ENCODE measurements at regions not wholly inside any gene's neighbourhood (a gene's known extent, or its start where the extent isn't known, plus 50 kb on each side); places are given as distances from the start of the nearest gene placed in this dataset.

- Histone ChIP-seq H3K36me3 (no peaks in the 10 kb centered on the region), H3K27ac (no peak overlapping the region), H3K27me3 (no peaks in the 10 kb centered on the region), H3K4me3 (no peak overlapping the region), H3K9me3 (no peaks in the 10 kb centered on the region), H3K4me1 (no peaks in the 10 kb centered on the region)
- intact Hi-C loops (cut with DNase I; ENCODE audit: low total_unique reads) (no loop called here), in situ Hi-C loops (cut with MboI; ENCODE audit: low pct_ligation_motif_present in 1 of 4, low pct_unique_long_range_greater_than_20kb in 1 of 4, low sequenced_read_pairs in 3 of 4) (no loop called here)
- no peak for DNase-seq
- no peak for TF ChIP-seq POLR2A (IDR thresholded peaks at IDR 0.05)
- WGBS, 2 donors (ENCODE audit: low coverage in 1 of 2): 57 to 68% methylated on average over 2 of the region's 2 CpGs
These were observed 72.3 kb upstream of the PDE7B start for GRCh38 chr6:135779213-135779612.

DNA sequence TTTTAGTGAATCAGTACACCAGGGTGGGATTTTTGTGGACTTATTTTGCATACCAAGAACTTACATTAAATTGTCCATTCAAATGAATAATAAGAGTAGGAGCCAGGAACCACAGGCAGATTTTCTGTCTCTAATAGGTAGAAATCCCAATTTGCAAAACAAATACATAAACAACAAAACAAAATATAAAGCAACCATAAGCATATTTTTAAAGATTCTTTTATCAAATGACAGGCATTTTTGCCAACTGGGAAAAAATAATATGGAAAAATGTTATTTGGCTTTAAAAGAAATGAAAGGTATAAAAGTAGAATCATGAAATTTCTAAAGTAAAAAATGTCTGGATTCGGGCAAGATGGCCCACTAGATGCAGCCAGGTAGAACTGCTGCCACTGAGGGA is 71.2 kb upstream of the PDE7B start:
- DNase-seq: no peak
- in situ Hi-C loops (cut with MboI; ENCODE audit: low pct_ligation_motif_present in 1 of 4, low pct_unique_long_range_greater_than_20kb in 1 of 4, low sequenced_read_pairs in 3 of 4): no loop called here
- intact Hi-C loops (cut with DNase I; ENCODE audit: low total_unique reads): no loop called here
- Histone ChIP-seq H3K4me1 (no peaks in the 10 kb centered on the region), H3K36me3 (no peaks in the 10 kb centered on the region), H3K9me3 (no peaks in the 10 kb centered on the region), H3K27ac (no peak overlapping the region), H3K4me3 (no peak overlapping the region), H3K27me3 (no peaks in the 10 kb centered on the region)
- WGBS, 2 donors (ENCODE audit: low coverage in 1 of 2): 71 to 89% methylated on average over 1 of the region's 1 CpG
- TF ChIP-seq CTCF (IDR thresholded peaks at IDR 0.05) (no peak), POLR2A (IDR thresholded peaks at IDR 0.05) (no peak), EP300 (IDR thresholded peaks at IDR 0.05; ENCODE audit: low read depth) (no peak), POLR2AphosphoS5 (IDR thresholded peaks at IDR 0.05) (no peak)

- in situ Hi-C loops (cut with MboI; ENCODE audit: low pct_ligation_motif_present in 1 of 4, low pct_unique_long_range_greater_than_20kb in 1 of 4, low sequenced_read_pairs in 3 of 4): no loop called here
- Histone ChIP-seq H3K4me3 (no peak overlapping the region), H3K9me3 (no peaks in the 10 kb centered on the region), H3K27ac (no peak overlapping the region), H3K36me3 (no peaks in the 10 kb centered on the region), H3K27me3 (no peaks in the 10 kb centered on the region), H3K4me1 (no peaks in the 10 kb centered on the region)
- intact Hi-C loops (cut with DNase I; ENCODE audit: low total_unique reads): no loop called here
- WGBS, 2 donors (ENCODE audit: low coverage in 1 of 2): 77 to 90% methylated on average over 1 to 2 of the region's 2 CpGs
- TF ChIP-seq CTCF (IDR thresholded peaks at IDR 0.05) (no peak), EP300 (IDR thresholded peaks at IDR 0.05; ENCODE audit: low read depth) (no peak), POLR2AphosphoS5 (IDR thresholded peaks at IDR 0.05) (no peak), POLR2A (IDR thresholded peaks at IDR 0.05) (no peak)
- no peak for DNase-seq
These were observed 69.0 kb upstream of the PDE7B start for GRCh38 chr6:135782546-135782945.

- Histone ChIP-seq H3K27me3 (no peaks in the 10 kb centered on the region), H3K4me3 (no peak overlapping the region), H3K27ac (no peak overlapping the region), H3K9me3 (no peaks in the 10 kb centered on the region), H3K36me3 (no peaks in the 10 kb centered on the region), H3K4me1 (no peaks in the 10 kb centered on the region)
- no peak for TF ChIP-seq POLR2A (IDR thresholded peaks at IDR 0.05)
- TF ChIP-seq CTCF (IDR thresholded peaks at IDR 0.05): no peak
- TF ChIP-seq EP300 (IDR thresholded peaks at IDR 0.05; ENCODE audit: low read depth): no peak
- TF ChIP-seq POLR2AphosphoS5 (IDR thresholded peaks at IDR 0.05): no peak
- no peak for DNase-seq
- in situ Hi-C loops (cut with MboI; ENCODE audit: low pct_ligation_motif_present in 1 of 4, low pct_unique_long_range_greater_than_20kb in 1 of 4, low sequenced_read_pairs in 3 of 4): no loop called here
- intact Hi-C loops (cut with DNase I; ENCODE audit: low total_unique reads): no loop called here
- WGBS, 2 donors (ENCODE audit: low coverage in 1 of 2): 94 to 95% methylated on average over 2 of the region's 2 CpGs
These were observed 67.0 kb upstream of the PDE7B start for GRCh38 chr6:135784507-135784906.

DNA sequence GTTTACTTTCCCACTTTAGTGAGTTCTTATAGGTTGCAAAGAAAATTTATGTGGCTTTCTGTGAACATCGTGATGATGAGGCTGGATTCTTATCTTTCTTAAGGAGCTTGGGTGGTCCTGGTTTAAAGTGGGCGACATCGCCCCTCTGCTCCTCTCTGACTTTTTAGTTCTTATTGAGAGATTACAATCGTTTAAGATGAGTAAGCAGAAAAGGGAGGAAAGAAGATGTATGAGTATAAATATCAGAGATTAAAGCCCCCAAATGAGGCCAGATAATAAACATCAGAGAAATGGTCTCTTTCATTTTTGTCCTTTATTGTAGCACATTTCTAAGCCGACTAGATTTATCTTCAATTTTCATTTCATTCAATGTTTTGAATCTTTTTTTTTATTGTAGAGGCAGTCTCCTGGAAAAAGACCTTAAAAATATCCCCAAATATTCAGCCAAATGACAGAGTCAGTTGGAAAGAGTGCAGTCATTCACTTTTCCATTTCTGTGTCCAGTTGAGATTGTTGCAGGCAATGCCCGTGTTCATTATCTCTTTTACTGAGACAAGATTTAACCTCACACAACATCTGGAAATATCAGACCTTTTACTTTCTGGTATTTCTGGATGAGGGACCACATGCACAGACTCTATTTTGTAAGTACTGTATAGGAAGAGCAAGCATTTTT is 62.0 kb upstream of the PDE7B start:
- H3K9me3 ChIP-seq: no peaks in the 10 kb centered on the region
- H3K4me3 ChIP-seq: no peak overlapping the region
- no peaks in the 10 kb centered on the region for H3K4me1 ChIP-seq
- in situ Hi-C loops (cut with MboI; ENCODE audit: low pct_ligation_motif_present in 1 of 4, low pct_unique_long_range_greater_than_20kb in 1 of 4, low sequenced_read_pairs in 3 of 4) (no loop called here), intact Hi-C loops (cut with DNase I; ENCODE audit: low total_unique reads) (no loop called here)
- WGBS, 2 donors (ENCODE audit: low coverage in 1 of 2): 56 to 62% methylated on average over 6 of the region's 6 CpGs
- H3K36me3 ChIP-seq: no peaks in the 10 kb centered on the region
- H3K27ac ChIP-seq: no peak overlapping the region
- TF ChIP-seq POLR2A (IDR thresholded peaks at IDR 0.05): no peak
- TF ChIP-seq POLR2AphosphoS5 (IDR thresholded peaks at IDR 0.05): no peak
- TF ChIP-seq CTCF (IDR thresholded peaks at IDR 0.05): no peak
- TF ChIP-seq EP300 (IDR thresholded peaks at IDR 0.05; ENCODE audit: low read depth): no peak
- no peak for DNase-seq
- H3K27me3 ChIP-seq: no peaks in the 10 kb centered on the region
